Endothelial cell of umbilical vein (primary cell): ENCODE measurements at regions not wholly inside any gene's neighbourhood (a gene's known extent, or its start where the extent isn't known, plus 50 kb on each side); places are given as distances from the start of the nearest gene placed in this dataset.

Experiments
- BruUV-seq: library from RNA; stranded (reverse); fragments of 400-500 nt; replicated peaks from 2 replicates; lab custom pipeline; 2021; lab: Mats Ljungman, UMichigan
- CTCF ChIA-PET: fragments of 300-600, 350-600 bp; sonication (Branson Sonifier 250); formaldehyde crosslinking; loops from one replicate; lab custom pipeline; 2021; ENCODE audit warnings: antibody characterized with exemption, inconsistent platforms; lab: Charles Lee
- POLR2A ChIA-PET: fragments of 300-600, 350-600 bp; sonication (Branson Sonifier 250); formaldehyde crosslinking; loops from one replicate; lab custom pipeline; 2021; ENCODE audit warnings: antibody characterized with exemption, inconsistent platforms; lab: Charles Lee
- DNase-seq: peaks from one replicate; pipeline ENCODE4 v3.0.0-alpha.2; 2011; ENCODE audit warnings: low read depth, low spot score
- FAIRE-seq: peaks from 2 replicates; lab custom pipeline; 2011; peaks lifted over from hg19 to GRCh38; lab: Jason Lieb, UNC
- H2AFZ ChIP-seq: 2 replicates; pipeline ENCODE4 v1.6.0; 2012; ENCODE audit warnings: low read depth, low read length, control low read depth, inconsistent platforms
- H3K27ac ChIP-seq: 2 replicates; pipeline ENCODE4 v1.5.1; 2011; ENCODE audit warnings: low read depth, mild to moderate bottlenecking, control low read depth, low read length, moderate library complexity; ENCODE audit not compliant: insufficient read depth
- H3K27me3 ChIP-seq, 2 experiments: 2 replicates each; pipeline versions ENCODE4 v1.6.0 to v1.6.1; 2011; ENCODE audit warnings: low read length in 2 of 2, mixed read lengths in 1 of 2; ENCODE audit not compliant: control insufficient read depth in 2 of 2, insufficient read depth in 2 of 2
- H3K36me3 ChIP-seq, 2 experiments: 2 replicates in 1 of 2; 3 replicates in 1 of 2; pipeline ENCODE4 v1.5.1; 2011; ENCODE audit warnings: low read length in 2 of 2, mild to moderate bottlenecking in 1 of 2, moderate library complexity in 1 of 2; ENCODE audit not compliant: control insufficient read depth in 2 of 2, insufficient read depth in 2 of 2; ENCODE audit errors: extremely low read depth in 1 of 2
- H3K4me1 ChIP-seq: 3 replicates; pipeline ENCODE4 v1.5.1; 2011; ENCODE audit warnings: mild to moderate bottlenecking, low read length; ENCODE audit not compliant: control insufficient read depth, insufficient read depth; ENCODE audit errors: extremely low read depth
- H3K4me2 ChIP-seq: 2 replicates; pipeline ENCODE4 v1.6.1; 2011; ENCODE audit warnings: low read length, control low read depth, mixed read lengths; ENCODE audit not compliant: insufficient read depth
- H3K4me3 ChIP-seq, 3 experiments: fragments of 200-600 bp in 1 of 3; sonication (generic), shearing (Covaris generic) in 1 of 3; replicated peaks in 1 of 3; 2 replicates each; pipeline ENCODE4 v1.5.1; 2011 to 2016; ENCODE audit warnings: control low read depth in 3 of 3, low read length in 3 of 3, mild to moderate bottlenecking in 2 of 3, inconsistent platforms in 1 of 3, low read depth in 1 of 3, moderate library complexity in 1 of 3; ENCODE audit not compliant: insufficient read depth in 1 of 3
- H3K79me2 ChIP-seq: 2 replicates; pipeline ENCODE4 v1.6.0; 2012; ENCODE audit warnings: low read length, inconsistent platforms; ENCODE audit not compliant: control insufficient read depth, insufficient read depth
- H3K9ac ChIP-seq: replicated peaks from 2 replicates; pipeline ENCODE3; 2011; ENCODE audit warnings: low read length, control low read depth; ENCODE audit not compliant: insufficient read depth; ENCODE audit errors: extremely low read depth
- H3K9me1 ChIP-seq: replicated peaks from 3 replicates; pipeline ENCODE4 v1.6.0; 2011; ENCODE audit warnings: mild to moderate bottlenecking, low read length; ENCODE audit not compliant: control insufficient read depth, insufficient read depth; ENCODE audit errors: extremely low read depth
- H3K9me3 ChIP-seq: replicated peaks from 2 replicates; pipeline ENCODE4 v1.5.1; 2012; ENCODE audit warnings: low read length, inconsistent platforms; ENCODE audit not compliant: control insufficient read depth, insufficient read depth
- H4K20me1 ChIP-seq: replicated peaks from 2 replicates; pipeline ENCODE3; 2011; ENCODE audit warnings: mild to moderate bottlenecking, low read length; ENCODE audit not compliant: control insufficient read depth, insufficient read depth; ENCODE audit errors: extremely low read depth
- CTCF ChIP-seq, 2 donors: IDR thresholded peaks; 1 replicate in 1 of 2; 2 replicates in 1 of 2; pipeline ENCODE4 v1.5.1; 2011; ENCODE audit warnings: low read length in 2 of 2, mild to moderate bottlenecking in 2 of 2, moderate library complexity in 2 of 2, control low read depth in 1 of 2, inconsistent platforms in 1 of 2, low read depth in 1 of 2; ENCODE audit not compliant: insufficient read depth in 1 of 2; ENCODE audit errors: extremely low read depth in 1 of 2
- EZH2 ChIP-seq: IDR thresholded peaks from 2 replicates; pipeline ENCODE4 v1.6.1; 2012; ENCODE audit warnings: borderline replicate concordance, low read depth, mild to moderate bottlenecking, moderate library complexity, low read length, inconsistent platforms; ENCODE audit not compliant: severe bottlenecking
- FOS ChIP-seq: IDR thresholded peaks from 2 replicates; pipeline ENCODE4 v1.6.1; 2011; ENCODE audit warnings: mild to moderate bottlenecking, low read length, moderate library complexity, borderline replicate concordance; ENCODE audit not compliant: insufficient read depth
- GATA2 ChIP-seq: IDR thresholded peaks from 2 replicates; pipeline ENCODE4 v1.7.0; 2011; ENCODE audit warnings: low read depth, mild to moderate bottlenecking, moderate library complexity, mixed read lengths, low read length; ENCODE audit not compliant: insufficient read length, insufficient read depth
- JUN ChIP-seq: IDR thresholded peaks from 2 replicates; pipeline ENCODE4 v1.6.1; 2011; ENCODE audit warnings: borderline replicate concordance, low read depth; ENCODE audit not compliant: insufficient read length, insufficient read depth
- MAX ChIP-seq: IDR thresholded peaks from 2 replicates; pipeline ENCODE4 v1.6.1; 2011; ENCODE audit not compliant: insufficient read depth, insufficient read length
- MYC ChIP-seq: IDR thresholded peaks from one replicate; pipeline ENCODE4 v1.6.1; 2011; ENCODE audit warnings: mild to moderate bottlenecking, low read depth, low read length
- POLR2A ChIP-seq: IDR thresholded peaks from 2 replicates; pipeline ENCODE4 v1.6.1; 2012; ENCODE audit warnings: low read depth, mild to moderate bottlenecking, control low read depth, low read length
- POLR2AphosphoS5 ChIP-seq: IDR thresholded peaks from 2 replicates; pipeline ENCODE4 v1.6.1; 2012; ENCODE audit warnings: low read depth, mild to moderate bottlenecking, control low read depth, low read length, moderate library complexity; ENCODE audit not compliant: insufficient read depth
- dilution Hi-C: fragments of 300-500 bp; cut with MboI; formaldehyde crosslinking; loops from one replicate; pipeline ENCODE4 v1.15.0; 2019; ENCODE audit warnings: low sequenced_read_pairs; ENCODE audit not compliant: extremely low pct_ligation_motif_present
- intact Hi-C: fragments of 100-400 bp; cut with micrococcal nuclease; formaldehyde crosslinking; loops from one replicate; pipeline ENCODE4 v1.10.0; 2022

GRCh38 chr13:79812070-79812850 is 331.3 kb downstream of the NDFIP2 start:
- Histone ChIP-seq H3K4me2 (no peak overlapping the region), H3K36me3 (no peaks in the 10 kb centered on the region), H2AFZ (peak overlapping the region; percentile 11), H3K27me3 (no peaks in the 10 kb centered on the region), H3K9me1 (no peaks in the 10 kb centered on the region), H3K9ac (no peak overlapping the region), H3K4me1 (peaks cover 27% of the 10 kb centered on the region), H3K4me3 (no peak overlapping the region), H3K79me2 (no peaks in the 10 kb centered on the region), H3K27ac (no peak overlapping the region), H4K20me1 (no peaks in the 10 kb centered on the region), H3K9me3 (no peaks in the 10 kb centered on the region)
- TSS peak; percentile 96 for BruUV-seq
- CTCF ChIA-PET: interaction anchor here (1.5 to 3.2 kb wide), 2 partner anchors 124 to 132 kb away, joined by 4 to 17 read pairs; no protein-coding TSS in a partner anchor
- dilution Hi-C loops: no loop called here
- no peak for FAIRE-seq
- intact Hi-C loops: no loop called here
- POLR2A ChIA-PET: interaction anchor here (0.6 kb wide), 1 partner anchor 121 kb away, joined by 4 read pairs; no protein-coding TSS in a partner anchor
- TF ChIP-seq POLR2AphosphoS5 (no peak), JUN (no peak), POLR2A (no peak), MAX (no peak), GATA2 (no peak), MYC (no peak), FOS (no peak), EZH2 (no peak), CTCF (IDR thresholded peaks at IDR 0.05; ENCODE audit: extremely low read depth in 1 of 2, insufficient read depth in 1 of 2, low read depth in 1 of 2, low read length in 2 of 2) (no peak)
- DNase-seq: no peak
